NOMO-1 (cell line): ENCODE measurements at regions not wholly inside any gene's neighbourhood (a gene's known extent, or its start where the extent isn't known, plus 50 kb on each side); places are given as distances from the start of the nearest gene placed in this dataset.
"Not testable (repeated sequence)": the region's sequence is repeated elsewhere in the genome, so short reads cannot be mapped to it uniquely, and the experiment has no call there.

ENCODE experiments used
- DNase-seq, 2 experiments: peaks; one replicate each; lab custom pipeline; 2025; ENCODE audit not compliant: unreplicated experiment in 2 of 2; lab: John Stamatoyannopoulos, UW

DNA sequence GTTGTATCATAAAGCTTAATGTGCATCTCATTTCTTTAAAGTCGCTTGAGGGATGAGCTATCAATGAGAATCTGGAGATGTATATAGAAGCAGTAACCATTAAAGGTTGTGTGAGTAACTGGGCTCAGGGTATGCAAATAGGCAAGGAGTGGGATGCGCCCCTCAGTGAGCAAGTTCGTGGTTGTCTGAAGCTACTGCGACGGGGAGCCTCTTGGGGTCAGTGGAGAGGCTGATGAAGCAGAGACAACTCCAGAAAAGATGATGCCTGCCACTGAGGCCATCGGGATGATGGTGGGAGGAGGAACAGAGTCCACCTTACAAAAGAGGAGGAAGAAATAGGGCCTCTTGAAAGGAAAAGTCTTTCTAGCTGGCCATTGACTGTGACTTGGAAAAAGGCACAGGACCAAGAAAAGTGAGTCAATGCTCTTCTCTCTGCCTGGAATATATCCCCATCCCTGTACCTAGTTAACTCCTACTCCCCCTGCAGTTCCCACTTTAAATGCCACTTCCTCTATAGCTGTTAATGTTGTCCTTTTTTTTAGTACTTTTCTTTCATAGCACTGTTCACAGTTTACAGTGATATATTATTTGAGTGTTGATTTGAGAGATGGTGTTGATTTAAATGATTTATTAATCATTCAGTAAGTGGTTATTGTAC lies 51.4 kb upstream of the LSM6 start:
- no peak for DNase-seq

DNA sequence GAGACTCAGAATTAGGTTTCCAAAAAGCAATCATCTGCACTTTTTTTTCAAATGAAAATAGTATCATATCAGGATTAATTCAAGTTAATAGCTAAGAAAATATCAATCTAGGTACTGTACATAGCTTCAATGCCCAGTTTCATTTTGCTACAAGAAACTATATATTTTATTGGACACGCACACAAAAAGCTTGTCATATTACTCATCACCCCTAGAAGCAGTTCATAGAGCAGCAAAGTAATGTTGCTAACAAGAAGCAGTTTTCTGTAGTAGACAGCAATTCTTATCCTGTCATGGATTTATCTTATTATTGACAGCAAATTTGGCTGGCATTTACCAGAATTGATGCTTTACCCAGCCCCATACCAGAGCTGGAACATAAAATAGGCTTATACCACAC lies 52.3 kb upstream of the LSM6 start:
- DNase-seq, result no peak

DNA sequence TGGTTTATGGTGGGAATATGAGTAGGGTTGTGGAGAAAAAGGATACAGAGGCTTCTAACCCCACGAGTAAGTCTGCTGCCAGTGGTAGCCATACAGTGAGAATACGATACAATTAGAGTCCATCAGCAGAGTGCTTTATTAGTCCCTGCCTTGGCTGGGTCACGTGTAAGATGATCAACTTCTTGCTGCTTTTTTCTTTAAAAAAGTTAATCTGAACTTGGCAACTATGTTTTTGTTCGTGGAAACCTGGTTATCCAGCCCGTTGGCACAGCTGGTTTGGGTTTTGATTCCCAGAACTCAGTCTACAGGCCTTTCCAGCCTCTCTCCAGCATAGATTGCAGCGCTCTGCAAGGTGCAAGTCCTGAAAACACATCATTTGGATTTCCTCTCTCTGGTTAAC lies 53.1 kb upstream of the LSM6 start:
- no peak for DNase-seq

DNA sequence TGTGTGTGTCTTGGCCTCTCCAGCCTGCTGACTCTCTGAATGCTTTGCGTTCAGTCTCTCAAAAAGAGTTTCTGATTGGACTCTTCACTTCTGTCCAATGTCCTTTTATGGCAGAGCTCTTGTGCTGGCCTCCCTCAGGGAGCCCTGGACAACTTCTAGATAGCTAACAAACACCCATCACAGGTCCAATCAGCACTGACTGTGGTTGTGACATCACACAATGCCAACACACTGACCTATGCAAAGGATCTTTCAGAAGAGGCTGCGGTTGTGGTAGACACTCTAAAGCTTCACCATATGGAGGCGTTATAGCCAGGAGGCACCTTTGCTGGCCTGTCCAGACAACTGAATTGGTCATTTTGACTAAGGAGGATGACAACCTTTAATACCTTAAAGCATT lies 53.8 kb upstream of the LSM6 start:
- DNase-seq, result no peak

DNA sequence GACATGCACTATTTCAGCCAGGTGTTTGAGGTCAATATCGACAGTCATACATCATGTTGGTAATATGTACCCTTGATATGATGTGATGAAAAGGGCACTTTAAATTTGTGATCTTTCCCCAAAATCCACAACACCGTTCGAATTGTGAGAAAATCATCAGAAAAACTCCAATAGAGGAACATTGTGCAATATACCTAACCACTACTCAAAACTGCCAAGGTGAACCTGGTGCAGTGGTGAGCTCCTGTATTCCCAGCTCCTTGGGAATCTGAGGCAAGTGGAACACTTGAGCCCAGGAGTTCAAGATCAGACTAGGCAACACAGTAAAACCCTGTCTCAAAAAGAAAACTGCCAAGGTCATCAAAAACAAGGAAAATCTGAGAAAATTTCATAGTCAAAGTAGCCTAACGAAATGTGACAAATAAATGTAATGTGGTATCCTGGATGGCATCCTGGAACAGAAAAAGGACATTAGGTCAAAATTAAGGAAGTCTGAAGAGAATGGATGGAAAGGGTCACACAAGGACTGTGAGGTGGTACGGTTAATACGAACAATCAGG lies 55.6 kb upstream of the LSM6 start:
- no peak for DNase-seq

DNA sequence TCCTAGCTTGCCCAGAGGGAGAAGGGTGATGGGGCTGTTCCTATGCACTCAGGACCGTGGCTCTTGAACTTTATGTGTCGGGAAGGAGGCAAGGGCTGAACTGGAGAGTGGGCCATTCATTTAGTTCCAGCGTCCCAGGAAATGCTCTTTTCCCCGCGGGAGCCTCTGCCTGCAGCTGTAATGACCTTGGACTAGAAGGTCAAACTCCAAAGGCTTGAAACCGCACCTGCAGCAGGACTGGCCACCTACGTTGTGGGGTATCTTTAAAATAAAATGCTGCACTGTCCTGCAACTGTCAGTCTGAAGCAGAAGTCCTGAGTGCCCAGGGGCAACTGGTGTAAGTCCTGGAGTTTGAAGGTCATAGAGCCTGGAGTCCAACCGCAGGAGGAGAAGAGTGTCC lies 61.5 kb upstream of the LSM6 start:
- DNase-seq, result no peak

DNA sequence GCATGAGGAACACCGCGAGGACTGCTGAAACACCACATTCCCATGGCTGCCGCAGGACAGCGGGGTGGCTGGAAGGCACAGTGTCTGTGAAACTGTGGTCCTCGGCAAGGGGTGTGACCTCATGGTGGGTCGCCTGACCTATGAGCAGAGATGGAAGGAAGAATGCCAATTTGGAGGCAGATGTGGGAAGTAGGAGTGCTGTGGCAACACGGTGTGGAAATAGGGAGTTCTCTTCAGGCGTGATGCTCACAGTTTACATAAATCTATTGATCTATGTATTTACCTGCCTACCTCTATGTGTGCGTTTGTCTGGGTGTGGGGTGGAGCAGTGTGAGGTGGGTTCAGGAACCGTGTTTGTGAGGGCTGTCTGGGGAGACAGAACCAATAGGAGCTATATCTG lies 62.3 kb upstream of the LSM6 start:
- DNase-seq, result no peak

DNA sequence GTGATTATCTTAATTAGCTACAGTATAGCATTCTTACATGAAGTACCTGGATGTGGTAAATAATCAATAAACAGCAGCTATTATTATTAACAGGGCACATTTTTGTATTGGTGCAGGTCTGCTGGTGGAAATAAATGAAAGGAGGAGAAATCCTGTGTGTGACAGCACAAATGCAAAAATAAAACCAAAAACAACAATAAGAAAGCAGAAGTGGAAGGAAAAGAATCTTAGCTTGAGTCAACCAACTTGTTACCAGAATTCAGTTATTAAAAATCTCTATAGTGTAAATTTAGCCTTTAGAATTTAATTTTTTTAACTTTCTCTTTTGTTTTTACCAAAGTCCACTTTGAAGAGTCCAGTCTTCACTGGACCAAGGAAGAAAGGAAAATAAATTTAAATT lies 63.1 kb upstream of the LSM6 start:
- peak in 1 of 2 experiments; percentile 5 for DNase-seq

DNA sequence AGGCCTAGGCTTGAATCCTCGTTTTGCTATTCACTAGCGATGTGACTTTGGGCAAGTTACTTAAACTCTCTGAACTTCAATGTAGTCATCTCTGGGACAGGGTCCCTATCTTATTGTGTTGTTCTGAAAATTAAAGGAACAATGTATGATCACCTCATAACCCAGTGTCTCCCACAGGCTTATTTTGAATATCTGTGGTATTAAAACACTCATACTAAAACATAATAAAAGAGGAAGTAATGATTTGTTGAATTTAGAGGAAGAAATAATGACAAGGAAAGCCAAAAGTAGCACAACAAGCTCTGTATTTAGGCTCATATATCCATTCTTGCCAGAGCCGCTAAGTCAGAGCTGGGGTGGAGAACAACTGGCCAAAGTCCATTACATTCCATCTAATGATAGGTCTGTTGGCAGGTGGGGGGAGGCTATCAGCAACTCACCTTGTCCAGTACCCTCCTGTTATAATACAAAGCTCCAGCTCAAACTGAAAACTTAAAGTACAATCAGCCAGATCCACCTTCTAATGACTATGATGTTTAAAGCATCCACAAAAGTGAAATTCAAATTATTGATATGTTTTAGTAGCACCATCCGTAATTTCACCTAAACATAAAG lies 64.5 kb upstream of the LSM6 start:
- DNase-seq, result peak in 1 of 2 experiments; percentile 54

DNA sequence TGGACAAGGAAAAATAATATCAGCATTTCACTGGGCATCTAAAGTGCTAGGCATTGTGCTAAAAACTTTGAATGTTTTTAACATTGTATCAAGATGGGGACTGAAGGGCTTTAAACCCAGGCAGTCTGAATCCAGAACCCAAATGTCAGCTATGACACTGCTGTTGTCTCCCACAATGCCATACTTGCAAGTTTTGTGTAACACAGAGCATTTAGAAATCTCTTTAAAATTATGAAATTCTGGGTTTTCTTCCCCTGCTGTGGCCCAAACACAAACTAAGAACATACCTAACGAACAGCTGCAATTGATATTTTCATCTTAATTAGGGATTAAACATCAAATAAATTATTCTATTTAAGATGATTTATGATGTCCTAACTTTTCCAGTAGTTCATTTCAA lies 66.8 kb upstream of the LSM6 start:
- DNase-seq, result no peak

DNA sequence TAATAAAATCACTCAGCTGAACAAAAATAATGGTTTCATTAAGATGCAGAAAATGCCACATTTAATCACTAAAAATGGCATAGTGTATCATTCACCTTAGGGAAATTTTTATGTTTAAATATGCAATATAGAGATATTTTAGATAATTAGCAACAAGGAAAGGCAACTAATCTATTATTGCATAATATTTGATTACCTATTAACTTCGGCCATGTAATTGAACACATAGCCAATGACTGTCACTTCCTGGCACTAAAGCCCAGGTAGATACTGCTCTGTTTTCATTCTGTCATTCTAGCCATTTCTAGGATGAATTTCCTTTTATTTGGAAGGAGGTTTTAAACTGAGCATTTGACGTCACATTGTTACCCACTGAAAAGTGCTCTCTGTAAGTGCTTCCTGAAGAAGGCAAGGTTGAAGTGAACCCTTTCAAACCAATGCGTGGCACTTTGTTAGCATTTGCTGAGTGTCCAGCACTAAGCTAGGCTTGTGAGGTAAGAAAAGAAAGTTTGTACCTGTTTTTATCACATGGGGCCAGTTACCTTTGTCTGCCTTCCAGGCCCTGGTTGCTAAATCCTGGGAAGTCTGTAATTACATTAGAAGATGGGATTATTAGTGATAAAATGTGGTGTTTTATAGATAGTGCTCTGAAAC lies 67.8 kb upstream of the LSM6 start:
- DNase-seq, result no peak

DNA sequence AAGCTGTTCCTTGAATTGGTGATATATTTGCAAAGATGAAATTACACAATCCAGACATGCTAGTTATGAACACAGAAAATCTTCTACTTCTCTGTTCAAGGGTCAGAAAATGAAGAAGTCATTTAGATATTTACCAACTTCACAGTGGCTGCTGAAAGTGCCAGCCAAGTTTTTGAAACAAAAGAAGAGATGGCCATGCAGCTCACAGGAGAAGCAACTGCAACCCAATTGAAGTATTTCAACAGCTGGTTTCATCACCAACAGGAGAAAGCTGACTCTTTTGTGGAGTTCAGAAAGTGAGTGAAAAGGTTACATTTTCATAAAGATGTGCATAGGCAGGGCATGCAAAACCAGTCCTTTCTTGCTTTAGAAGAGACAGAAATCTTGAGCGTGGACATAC lies 70.1 kb upstream of the LSM6 start:
- peak; percentile 80 to 94 for DNase-seq

DNA sequence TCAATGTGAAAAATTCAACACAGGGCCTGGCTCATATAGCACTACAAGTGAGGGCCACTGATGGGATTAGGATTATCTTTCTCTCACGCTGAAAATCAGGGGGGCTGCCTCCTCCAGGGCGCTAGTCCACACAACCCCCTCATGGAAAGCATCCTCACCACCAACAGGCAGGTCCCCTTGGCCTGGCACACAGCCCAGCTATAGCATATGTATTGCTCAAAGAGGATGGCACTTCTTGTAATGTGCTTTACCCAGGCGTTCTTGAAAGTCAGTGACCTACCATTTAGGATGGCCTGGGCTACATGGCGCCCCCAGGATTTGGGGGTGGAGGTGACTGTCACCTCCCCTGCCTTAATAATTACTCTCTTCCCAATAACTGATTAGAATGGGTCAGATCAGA lies 71.0 kb upstream of the LSM6 start:
- no peak for DNase-seq

DNA sequence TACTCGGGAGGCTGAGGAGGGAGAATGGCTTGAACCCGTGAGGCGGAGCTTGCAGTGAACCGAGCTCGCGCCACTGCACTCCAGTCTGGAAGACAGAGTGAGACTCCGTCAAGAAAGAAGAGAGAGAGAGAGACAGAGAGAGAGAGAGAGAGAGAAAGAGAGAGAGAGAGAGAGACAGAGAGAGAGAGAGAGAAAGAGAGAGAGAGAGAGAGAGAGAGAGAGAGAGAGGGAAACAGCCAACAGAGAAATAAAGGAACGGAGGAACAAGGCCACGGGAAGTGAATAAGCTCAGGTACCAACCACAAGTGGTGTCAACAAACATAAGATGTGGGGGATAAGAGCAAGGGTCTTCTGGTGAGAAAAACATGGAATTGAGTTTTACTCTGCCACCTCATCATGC lies 71.5 kb upstream of the LSM6 start:
- DNase-seq, result not testable (repeated sequence)

DNA sequence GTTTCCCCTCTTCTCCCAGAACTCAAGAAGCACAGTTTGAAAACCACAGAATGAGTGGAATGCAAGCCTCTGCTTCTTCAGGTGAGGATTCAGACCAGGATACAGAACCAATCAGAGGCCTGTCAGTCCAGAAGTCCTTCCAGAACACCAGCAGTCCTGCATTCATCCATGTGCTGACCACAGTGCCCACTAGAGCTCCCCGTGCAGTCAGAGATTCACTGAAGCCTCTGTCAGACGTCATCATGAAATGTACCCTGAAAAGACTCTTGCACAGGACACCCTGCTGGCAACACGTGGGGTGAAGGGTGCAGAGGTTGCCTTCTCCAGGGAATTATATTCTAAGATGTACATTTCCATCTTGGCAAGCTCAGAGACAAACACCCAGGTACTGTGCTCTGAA lies 75.9 kb upstream of the LSM6 start:
- DNase-seq, result no peak

DNA sequence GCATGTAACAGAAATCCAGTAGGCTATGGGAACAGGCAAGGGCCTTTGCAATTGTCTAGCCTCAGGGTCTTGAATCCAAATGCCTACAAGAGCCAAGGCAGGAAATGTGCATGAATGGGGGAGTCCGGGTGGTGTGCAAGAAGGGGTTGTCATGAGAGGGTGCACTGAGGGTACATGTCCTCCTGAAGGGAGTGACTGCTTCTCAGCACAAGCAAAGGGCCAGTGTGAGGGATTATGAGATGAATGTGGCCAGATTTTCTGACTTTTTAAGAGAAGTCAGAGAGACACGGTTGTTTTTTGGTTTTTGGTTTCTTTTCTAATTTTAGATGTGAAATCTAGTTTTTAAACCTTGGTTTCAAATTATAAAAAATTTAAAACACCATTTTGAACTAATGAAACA lies 76.5 kb upstream of the LSM6 start:
- DNase-seq, result no peak

DNA sequence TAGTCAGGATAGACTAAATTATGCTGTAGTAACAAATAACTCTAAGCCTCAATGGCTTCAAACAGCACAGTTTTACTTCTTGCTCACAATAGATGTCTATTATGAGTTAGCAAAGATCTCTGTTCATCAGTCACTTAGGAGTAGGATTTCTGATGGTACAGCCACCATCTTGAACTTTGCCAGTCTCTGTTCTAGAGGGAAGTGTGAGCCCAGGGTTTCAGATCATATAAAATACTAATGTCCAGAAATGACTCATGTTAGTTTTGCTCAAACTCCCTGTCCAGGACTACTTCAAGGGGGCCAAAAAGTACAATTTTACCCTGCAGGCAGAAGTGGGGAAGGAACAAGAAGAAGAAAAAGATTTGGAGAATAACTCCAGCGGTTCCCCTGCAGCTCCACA lies 77.1 kb upstream of the LSM6 start:
- DNase-seq, result no peak

DNA sequence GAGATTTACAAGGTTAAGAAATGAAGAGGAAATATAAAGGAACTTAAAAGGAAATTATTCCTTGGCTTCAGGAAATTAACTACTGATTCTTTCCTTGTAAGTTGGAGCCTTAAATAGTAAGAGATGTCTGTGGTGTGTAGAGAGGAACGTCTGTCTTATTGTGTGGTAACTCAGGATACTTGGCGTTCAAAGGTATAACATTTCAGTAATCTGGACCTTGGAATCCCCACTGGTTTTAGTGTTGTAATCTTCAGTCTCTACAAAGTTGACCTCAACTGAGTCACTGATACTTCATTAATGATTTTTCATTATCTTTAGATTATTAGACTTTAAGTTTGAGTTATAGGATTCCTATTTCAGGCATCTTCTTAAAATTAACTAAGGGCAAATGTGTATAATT lies 79.1 kb upstream of the LSM6 start:
- DNase-seq, result no peak

DNA sequence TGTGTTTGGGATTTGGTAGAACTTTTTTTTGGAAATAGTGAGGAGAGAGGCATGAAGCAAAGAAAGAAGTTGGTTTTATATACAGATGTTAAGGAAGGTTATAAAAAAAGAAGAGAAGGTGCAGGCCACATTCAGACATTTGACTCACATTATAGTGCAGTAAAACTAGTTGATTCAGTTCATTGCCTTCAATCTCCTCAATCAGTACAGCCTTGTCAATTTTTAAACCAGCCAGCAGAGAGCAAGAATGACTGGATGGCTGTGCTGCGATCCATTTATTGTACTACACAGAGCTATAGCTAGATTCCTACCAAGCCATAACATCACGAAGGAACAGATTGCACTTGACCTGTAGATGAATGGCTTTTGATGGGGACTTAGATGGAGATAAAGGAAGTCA lies 79.7 kb upstream of the LSM6 start:
- DNase-seq, result no peak

DNA sequence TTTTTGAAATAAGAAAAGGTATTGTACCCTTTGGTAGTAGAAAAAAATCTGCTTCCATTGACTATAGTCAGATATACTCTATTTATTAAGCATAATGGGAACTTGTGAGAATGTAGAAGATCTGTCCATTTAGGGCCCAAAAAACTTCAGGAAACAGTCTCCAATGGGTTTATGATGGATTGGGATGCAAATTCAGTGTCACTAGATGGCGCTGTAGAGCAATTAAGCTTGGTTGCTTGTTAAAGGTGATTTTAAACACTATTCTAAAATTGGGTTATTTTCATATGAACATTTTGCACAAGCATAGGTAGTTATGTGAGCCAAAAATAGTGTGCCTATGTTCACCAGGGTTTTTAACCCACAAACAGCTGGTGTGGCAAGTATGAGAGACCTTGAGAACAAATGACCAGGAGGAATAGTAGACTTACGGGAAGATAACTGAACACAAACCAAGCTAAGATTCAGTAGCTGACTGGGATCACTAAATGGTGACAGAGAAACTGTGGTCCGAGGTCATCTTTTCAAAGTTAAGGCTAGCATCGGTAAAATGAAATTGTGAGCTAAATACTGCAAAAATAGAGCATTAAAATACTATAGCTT lies 80.3 kb upstream of the LSM6 start:
- peak in 1 of 2 experiments; percentile 2 for DNase-seq

DNA sequence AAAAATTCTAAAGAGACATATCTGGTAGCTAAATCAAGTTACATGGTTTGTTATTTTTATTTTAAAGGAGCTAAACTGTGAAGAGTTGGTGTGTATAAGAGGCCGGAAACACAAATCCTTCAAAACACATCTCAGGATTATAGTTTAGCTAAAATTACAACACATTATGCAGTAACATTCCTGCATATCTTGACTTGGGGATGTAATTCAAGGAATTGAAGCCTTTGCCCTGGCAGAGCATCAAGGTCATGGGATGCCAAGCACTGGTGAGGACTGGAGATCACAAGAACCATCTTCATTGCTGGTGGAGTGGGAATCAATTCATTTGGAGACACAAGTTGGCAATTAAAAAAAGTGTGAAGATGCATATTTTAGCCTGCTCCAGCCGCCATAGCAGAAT lies 86.8 kb upstream of the LSM6 start:
- DNase-seq, result no peak

DNA sequence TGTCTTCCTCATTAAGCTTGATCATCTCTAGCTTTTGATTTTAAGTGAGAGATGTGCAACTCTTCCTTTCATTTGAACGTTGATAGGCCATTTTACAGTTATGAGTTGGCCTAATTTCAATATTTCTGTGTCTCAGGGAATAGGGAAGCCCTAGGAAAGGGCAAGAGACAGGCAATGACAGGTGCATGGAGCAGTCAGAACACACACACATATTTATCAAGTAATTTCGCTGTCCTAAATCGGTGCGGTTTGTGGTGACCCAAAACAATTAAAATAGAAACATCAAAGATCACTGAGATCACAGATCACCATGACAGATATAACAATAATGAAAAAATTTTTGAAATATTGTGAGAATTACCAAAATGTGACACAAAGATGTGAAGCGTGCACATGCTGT lies 87.7 kb upstream of the LSM6 start:
- DNase-seq, result no peak
